H1 (cell line): ENCODE measurements at regions not wholly inside any gene's neighbourhood (a gene's known extent, or its start where the extent isn't known, plus 50 kb on each side); places are given as distances from the start of the nearest gene placed in this dataset.

Experiments
- CBX5 ChIP-seq: fragments of 300-800, 300-1000 bp; sonication (generic); IDR thresholded peaks from 2 replicates; pipeline ENCODE4 v1.7.1; 2016; ENCODE audit warnings: antibody characterized with exemption, low read length, low read depth
- EP300 ChIP-seq, 2 experiments: IDR thresholded peaks; 1 replicate in 1 of 2; 2 replicates in 1 of 2; pipeline ENCODE4 v1.6.1; 2011 to 2012; ENCODE audit warnings: low read depth in 2 of 2, low read length in 2 of 2, mild to moderate bottlenecking in 2 of 2, borderline replicate concordance in 1 of 2, inconsistent platforms in 1 of 2, moderate library complexity in 1 of 2
- YY1 ChIP-seq: IDR thresholded peaks from 2 replicates; pipeline ENCODE4 v1.6.1; 2011; ENCODE audit warnings: low read depth, mild to moderate bottlenecking, low read length

DNA sequence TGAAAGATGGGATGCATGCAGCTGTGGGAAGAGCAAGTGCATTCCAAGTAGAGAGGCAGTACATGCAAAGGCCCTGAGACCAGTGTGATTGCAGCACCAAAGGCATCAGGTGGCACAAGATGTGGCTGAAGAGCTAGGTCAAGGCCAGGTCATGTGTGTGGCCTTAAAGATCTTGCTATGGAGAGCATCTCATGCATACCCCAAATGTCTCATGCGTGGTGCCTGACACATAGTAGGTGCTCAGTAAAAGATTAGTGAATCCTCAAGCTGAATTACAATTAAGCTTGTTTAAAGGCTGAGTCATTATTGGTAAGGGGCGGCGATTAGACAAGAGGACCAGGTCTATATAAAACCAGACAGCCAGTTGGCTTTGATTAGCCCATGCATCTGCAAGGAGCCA, 336.6 kb downstream of the FGFR2 start:
- TF ChIP-seq YY1 (no peak), EP300 (IDR thresholded peaks at IDR 0.05; ENCODE audit: borderline replicate concordance in 1 of 2, low read depth in 2 of 2, low read length in 2 of 2) (no peak), CBX5 (no peak)
